Glutamatergic neuron (in vitro differentiated cells): ENCODE measurements at regions not wholly inside any gene's neighbourhood (a gene's known extent, or its start where the extent isn't known, plus 50 kb on each side); places are given as distances from the start of the nearest gene placed in this dataset.
A peak's percentile ranks its signal among the peaks of the same experiment; 100 is the strongest.
"Not testable (repeated sequence)": the region's sequence is repeated elsewhere in the genome, so short reads cannot be mapped to it uniquely, and the experiment has no call there.

Experiments
- DNase-seq: peaks from one replicate; pipeline ENCODE4 v3.0.0; 2022
- H3K27ac Mint-ChIP-seq: one replicate; pipeline ENCODE4 v1.8.0; 2020; ENCODE audit warnings: mild to moderate bottlenecking, mixed read lengths, inconsistent platforms; ENCODE audit not compliant: unreplicated experiment
- H3K27me3 Mint-ChIP-seq: one replicate; pipeline ENCODE4 v1.8.0; 2020; ENCODE audit warnings: mild to moderate bottlenecking, moderate library complexity, mixed read lengths, inconsistent platforms; ENCODE audit not compliant: unreplicated experiment
- H3K36me3 Mint-ChIP-seq: one replicate; pipeline ENCODE4 v1.8.0; 2020; ENCODE audit warnings: mild to moderate bottlenecking, mixed read lengths, inconsistent platforms; ENCODE audit not compliant: unreplicated experiment
- H3K4me1 Mint-ChIP-seq: one replicate; pipeline ENCODE4 v1.8.0; 2020; ENCODE audit warnings: mild to moderate bottlenecking, low read depth, mixed read lengths, inconsistent platforms; ENCODE audit not compliant: unreplicated experiment
- H3K4me3 Mint-ChIP-seq: one replicate; pipeline ENCODE4 v1.8.0; 2020; ENCODE audit warnings: mild to moderate bottlenecking, mixed read lengths, inconsistent platforms; ENCODE audit not compliant: unreplicated experiment
- H3K9me3 Mint-ChIP-seq: one replicate; pipeline ENCODE4 v1.8.0; 2020; ENCODE audit warnings: mild to moderate bottlenecking, moderate library complexity, mixed read lengths, inconsistent platforms; ENCODE audit not compliant: unreplicated experiment
- CTCF ChIP-seq: fragments of 200-600 bp; sonication (generic); IDR thresholded peaks from one replicate; pipeline ENCODE4 v1.5.0; 2021; ENCODE audit not compliant: partially characterized antibody, unreplicated experiment

DNA sequence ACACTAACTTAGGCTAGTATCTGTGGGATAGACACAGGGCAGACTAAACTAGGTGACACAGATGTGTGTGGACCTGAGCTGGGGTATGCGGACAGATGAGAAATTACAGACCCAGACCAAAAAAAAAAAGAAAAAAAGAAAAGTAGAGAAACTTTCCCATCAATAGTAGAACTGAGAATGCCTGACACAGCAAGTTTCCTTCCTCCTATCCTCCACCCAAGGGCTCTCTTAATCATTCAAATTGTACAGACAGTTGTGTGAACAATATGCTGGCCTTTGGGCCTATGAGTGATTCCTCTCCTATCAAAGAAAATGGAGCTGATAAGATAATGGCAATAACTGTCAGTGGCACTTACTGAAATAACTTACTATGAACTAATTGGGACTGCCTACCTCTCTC is 226.7 kb upstream of the PRDM1 start:
- DNase-seq: no peak
- H3K27ac Mint-ChIP-seq: no peak overlapping the region
- no peak for TF ChIP-seq CTCF
- H3K4me3 Mint-ChIP-seq: no peak overlapping the region
- no peaks in the 10 kb centered on the region for H3K27me3 Mint-ChIP-seq
- H3K9me3 Mint-ChIP-seq: peaks cover under 1% of the 10 kb centered on the region
- peaks cover 5% of the 10 kb centered on the region for H3K36me3 Mint-ChIP-seq
- no peaks in the 10 kb centered on the region for H3K4me1 Mint-ChIP-seq

DNA sequence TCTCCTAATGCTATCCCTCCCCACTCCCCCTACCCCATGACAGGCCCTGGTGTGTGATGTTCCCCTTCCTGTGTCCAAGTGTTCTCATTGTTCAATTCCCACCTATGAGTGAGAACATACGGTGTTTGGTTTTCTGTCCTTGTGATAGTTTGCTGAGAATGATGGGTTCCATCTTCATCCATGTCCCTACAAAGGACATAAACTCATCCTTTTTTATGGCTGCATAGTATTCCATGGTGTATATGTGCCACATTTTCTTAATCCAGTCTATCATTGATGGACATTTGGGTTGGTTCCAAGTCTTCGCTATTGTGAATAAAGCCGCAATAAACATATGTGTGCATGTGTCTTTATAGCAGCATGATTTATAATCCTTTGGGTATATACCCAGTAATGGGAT is 227.5 kb upstream of the PRDM1 start:
- not testable (repeated sequence) for H3K9me3 Mint-ChIP-seq, H3K4me1 Mint-ChIP-seq, H3K36me3 Mint-ChIP-seq, H3K27ac Mint-ChIP-seq, DNase-seq, H3K4me3 Mint-ChIP-seq, H3K27me3 Mint-ChIP-seq

GRCh38 chr6:105855433-105855832 is 230.7 kb upstream of the PRDM1 start:
- Mint-ChIP-seq H3K27me3 (no peaks in the 10 kb centered on the region), H3K4me3 (no peak overlapping the region), H3K4me1 (peaks cover 10% of the 10 kb centered on the region), H3K27ac (no peak overlapping the region), H3K36me3 (peaks cover 5% of the 10 kb centered on the region), H3K9me3 (peaks cover 1% of the 10 kb centered on the region)
- no peak for TF ChIP-seq CTCF
- DNase-seq: no peak

- DNase-seq, H3K27ac Mint-ChIP-seq, H3K27me3 Mint-ChIP-seq, H3K9me3 Mint-ChIP-seq, H3K36me3 Mint-ChIP-seq, H3K4me3 Mint-ChIP-seq: not testable (repeated sequence)
- peaks cover 13% of the 10 kb centered on the region for H3K4me1 Mint-ChIP-seq
Measured at GRCh38 chr6:105853979-105854378, 232.2 kb upstream of the PRDM1 start.

DNA sequence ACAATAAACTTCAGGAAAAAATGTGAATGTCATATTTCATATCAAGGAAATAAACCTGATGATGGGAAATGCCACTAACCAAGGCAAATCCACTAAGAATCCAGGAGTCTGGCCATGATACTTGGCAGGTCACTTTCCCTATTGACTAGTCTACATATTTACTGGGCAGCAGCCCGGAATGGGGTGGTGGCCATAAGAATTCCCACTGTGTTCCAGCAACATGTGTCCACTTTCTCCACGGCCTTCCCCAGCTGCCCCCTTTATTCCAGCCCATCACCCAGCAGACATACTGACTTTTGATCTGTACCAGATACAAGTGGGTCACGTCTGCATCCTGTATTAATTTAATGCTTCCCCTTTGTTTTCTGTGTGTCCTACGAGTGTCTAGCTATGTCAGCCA is 234.5 kb upstream of the PRDM1 start:
- no peak overlapping the region for H3K4me3 Mint-ChIP-seq
- peak overlapping the region; percentile 30 for H3K27ac Mint-ChIP-seq
- no peak for TF ChIP-seq CTCF
- H3K4me1 Mint-ChIP-seq: peaks cover 13% of the 10 kb centered on the region
- no peaks in the 10 kb centered on the region for H3K27me3 Mint-ChIP-seq
- H3K36me3 Mint-ChIP-seq: peaks cover 5% of the 10 kb centered on the region
- H3K9me3 Mint-ChIP-seq: peaks cover 3% of the 10 kb centered on the region
- no peak for DNase-seq

DNA sequence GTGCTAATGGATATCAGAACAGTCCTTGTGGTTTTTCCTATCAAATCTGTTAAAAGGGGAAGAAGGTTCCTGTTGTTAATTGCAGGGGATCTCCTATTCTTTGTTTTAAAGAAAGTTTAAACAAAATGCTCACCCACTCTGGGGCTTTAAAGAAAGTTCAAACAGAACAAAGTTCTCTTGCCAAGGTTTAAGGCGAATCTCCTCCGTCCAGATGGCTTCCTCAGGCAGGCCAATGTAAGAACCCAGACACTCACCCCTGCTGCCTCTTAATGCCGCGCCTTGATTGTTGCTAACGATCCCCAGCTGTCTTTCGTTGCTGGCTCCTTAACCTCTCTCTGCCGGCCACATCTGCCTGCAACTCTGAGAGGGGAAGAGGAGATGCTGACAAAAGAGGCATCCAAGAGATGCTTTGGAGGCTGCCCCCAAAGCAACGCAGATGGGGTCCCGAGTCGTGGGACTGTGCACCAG is 235.0 kb upstream of the PRDM1 start:
- peak; percentile 36 for DNase-seq
- Mint-ChIP-seq H3K27ac (peak overlapping the region; percentile 9), H3K27me3 (no peaks in the 10 kb centered on the region), H3K4me1 (peaks cover 13% of the 10 kb centered on the region), H3K4me3 (no peak overlapping the region), H3K36me3 (peaks cover 2% of the 10 kb centered on the region), H3K9me3 (peaks cover 3% of the 10 kb centered on the region)
- TF ChIP-seq CTCF: no peak
